Uterus (tissue), 3 donors: ENCODE measurements at regions not wholly inside any gene's neighbourhood (a gene's known extent, or its start where the extent isn't known, plus 50 kb on each side); places are given as distances from the start of the nearest gene placed in this dataset.

Experiments
- DNase-seq, 2 donors: peaks; one replicate each; pipeline ENCODE4 v3.0.0-alpha.2; 2019 to 2020
- H3K27ac ChIP-seq, 2 donors: fragments of 200-600 bp; sonication (generic); 1 replicate in 1 of 2; 2 replicates in 1 of 2; pipeline ENCODE4 v1.5.1; 2016 to 2018
- H3K27me3 ChIP-seq, 2 donors: fragments of 200-600 bp; sonication (generic); one replicate each; pipeline ENCODE4 v1.5.1; 2018 to 2019; ENCODE audit warnings: control low read depth in 1 of 2
- H3K36me3 ChIP-seq, 2 donors: fragments of 200-600 bp; sonication (generic); one replicate each; pipeline ENCODE4 v1.5.1; 2019; ENCODE audit warnings: control low read depth in 1 of 2
- H3K4me1 ChIP-seq, 2 donors: fragments of 200-600 bp; sonication (generic); one replicate each; pipeline ENCODE4 v1.5.1; 2018 to 2019; ENCODE audit warnings: control low read depth in 1 of 2
- H3K4me3 ChIP-seq, 2 donors: fragments of 200-600 bp; sonication (generic); 1 replicate in 1 of 2; 2 replicates in 1 of 2; pipeline ENCODE4 v1.5.1; 2018 to 2019; ENCODE audit warnings: mild to moderate bottlenecking in 1 of 2
- H3K9me3 ChIP-seq, 2 donors: fragments of 200-600 bp; sonication (generic); one replicate each; pipeline ENCODE4 v1.5.1; 2019; ENCODE audit warnings: control low read depth in 1 of 2
- CTCF ChIP-seq, 4 experiments: fragments of 200-600 bp in 2 of 4; fragments of 450-650 bp in 2 of 4; sonication (generic) in 2 of 4; IDR thresholded peaks; one replicate each; pipeline ENCODE4 v1.5.1; 2016 to 2019; ENCODE audit warnings: antibody characterized with exemption in 4 of 4, mild to moderate bottlenecking in 2 of 4, moderate library complexity in 1 of 4
- POLR2A ChIP-seq, 2 donors: fragments of 450-650 bp; IDR thresholded peaks; one replicate each; pipeline ENCODE4 v1.6.1; 2016; ENCODE audit warnings: antibody characterized with exemption in 2 of 2, mild to moderate bottlenecking in 1 of 2, moderate library complexity in 1 of 2
- intact Hi-C: fragments of 100-400 bp; cut with DNase I; formaldehyde crosslinking; loops from one replicate; pipeline ENCODE4 v1.15.1; 2023; ENCODE audit warnings: low total_unique reads
- donor health status: DM: yes; HTN: yes; CAD: no.

- no peak for DNase-seq
- TF ChIP-seq CTCF (IDR thresholded peaks at IDR 0.05) = no peak
- no peak for TF ChIP-seq POLR2A (IDR thresholded peaks at IDR 0.05)
- Histone ChIP-seq H3K4me3 (no peak overlapping the region), H3K27ac (peak overlapping the region in 1 of 2 donors; percentile 20), H3K27me3 (no peaks in the 10 kb centered on the region), H3K9me3 (no peaks in the 10 kb centered on the region), H3K4me1 (no peaks in the 10 kb centered on the region), H3K36me3 (no peaks in the 10 kb centered on the region)
- intact Hi-C loops = no loop called here
Measured at GRCh38 chr18:46407486-46408166, 249.4 kb downstream of the LOXHD1 start.

DNA sequence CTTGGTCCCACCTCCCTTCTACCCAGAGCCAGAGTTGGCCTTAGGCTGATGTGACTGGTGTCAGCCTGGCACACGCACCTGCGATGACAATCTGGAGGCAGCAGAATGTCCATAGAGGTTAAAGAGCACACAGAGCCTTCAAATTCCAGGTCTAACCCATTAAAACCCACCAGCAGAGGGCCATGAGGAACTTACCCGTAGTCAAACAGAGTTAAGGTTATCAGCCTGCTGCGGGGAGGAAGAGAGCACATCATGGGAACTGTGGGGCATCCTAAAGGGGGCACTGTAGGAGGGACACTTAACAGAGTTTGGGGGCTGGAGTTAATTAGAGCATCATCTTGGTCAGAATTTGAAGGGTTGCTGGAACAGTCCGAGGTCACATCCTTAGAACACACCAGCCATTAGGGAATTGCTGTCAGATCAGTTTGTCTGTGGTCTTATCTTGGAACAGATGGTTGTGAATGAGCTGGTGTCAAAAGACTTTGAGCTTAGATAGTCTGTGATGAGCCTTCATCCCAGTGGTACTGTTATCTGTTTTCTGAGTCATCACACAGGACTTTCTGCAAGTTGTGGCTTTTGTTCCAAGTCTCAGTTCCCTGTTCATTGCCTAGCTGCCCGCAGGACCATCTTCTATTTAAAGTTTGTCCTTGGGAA lies 248.6 kb downstream of the LOXHD1 start:
- no peaks in the 10 kb centered on the region for H3K4me1 ChIP-seq
- H3K27me3 ChIP-seq = no peaks in the 10 kb centered on the region
- H3K36me3 ChIP-seq = no peaks in the 10 kb centered on the region
- H3K9me3 ChIP-seq = no peaks in the 10 kb centered on the region
- no peak for DNase-seq
- no peak overlapping the region for H3K27ac ChIP-seq
- TF ChIP-seq CTCF (IDR thresholded peaks at IDR 0.05) (no peak), POLR2A (IDR thresholded peaks at IDR 0.05) (no peak)
- intact Hi-C loops = no loop called here
- H3K4me3 ChIP-seq = no peak overlapping the region

DNA sequence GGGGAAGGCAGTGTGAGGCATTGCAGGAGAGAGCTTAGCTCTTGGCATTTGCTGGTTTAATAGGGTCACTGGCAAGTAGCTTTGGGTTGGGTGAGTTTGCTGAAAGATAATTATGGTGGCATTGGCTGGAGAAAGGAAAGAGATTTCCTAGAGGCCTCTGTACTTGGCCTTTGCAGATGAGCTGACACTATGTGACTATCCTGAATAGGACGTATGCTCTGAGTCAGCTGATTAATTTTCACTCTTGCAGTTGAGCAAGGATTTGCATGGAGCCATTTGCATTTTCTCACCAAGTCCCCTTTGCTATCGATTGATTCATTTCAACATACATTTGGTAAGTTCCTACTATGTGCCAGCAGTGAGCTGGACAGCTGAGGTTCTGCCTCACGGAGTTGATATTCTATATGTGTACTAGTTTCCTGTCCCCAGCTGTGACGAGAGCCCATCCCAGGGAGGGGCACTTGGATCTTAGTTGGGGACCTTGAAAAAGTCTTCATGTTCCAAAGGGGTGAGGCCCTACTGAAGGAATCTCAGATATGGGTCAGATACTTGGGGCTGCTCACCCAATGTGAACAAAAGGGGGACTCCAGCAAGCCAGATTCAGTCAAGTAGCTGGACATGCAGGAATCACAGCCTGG lies 245.7 kb downstream of the LOXHD1 start:
- Histone ChIP-seq H3K27ac (no peak overlapping the region), H3K9me3 (no peaks in the 10 kb centered on the region), H3K4me3 (no peak overlapping the region), H3K36me3 (no peaks in the 10 kb centered on the region), H3K27me3 (no peaks in the 10 kb centered on the region), H3K4me1 (no peaks in the 10 kb centered on the region)
- intact Hi-C loops = no loop called here
- no peak for DNase-seq
- TF ChIP-seq POLR2A (IDR thresholded peaks at IDR 0.05) (no peak), CTCF (IDR thresholded peaks at IDR 0.05) (no peak)

DNA sequence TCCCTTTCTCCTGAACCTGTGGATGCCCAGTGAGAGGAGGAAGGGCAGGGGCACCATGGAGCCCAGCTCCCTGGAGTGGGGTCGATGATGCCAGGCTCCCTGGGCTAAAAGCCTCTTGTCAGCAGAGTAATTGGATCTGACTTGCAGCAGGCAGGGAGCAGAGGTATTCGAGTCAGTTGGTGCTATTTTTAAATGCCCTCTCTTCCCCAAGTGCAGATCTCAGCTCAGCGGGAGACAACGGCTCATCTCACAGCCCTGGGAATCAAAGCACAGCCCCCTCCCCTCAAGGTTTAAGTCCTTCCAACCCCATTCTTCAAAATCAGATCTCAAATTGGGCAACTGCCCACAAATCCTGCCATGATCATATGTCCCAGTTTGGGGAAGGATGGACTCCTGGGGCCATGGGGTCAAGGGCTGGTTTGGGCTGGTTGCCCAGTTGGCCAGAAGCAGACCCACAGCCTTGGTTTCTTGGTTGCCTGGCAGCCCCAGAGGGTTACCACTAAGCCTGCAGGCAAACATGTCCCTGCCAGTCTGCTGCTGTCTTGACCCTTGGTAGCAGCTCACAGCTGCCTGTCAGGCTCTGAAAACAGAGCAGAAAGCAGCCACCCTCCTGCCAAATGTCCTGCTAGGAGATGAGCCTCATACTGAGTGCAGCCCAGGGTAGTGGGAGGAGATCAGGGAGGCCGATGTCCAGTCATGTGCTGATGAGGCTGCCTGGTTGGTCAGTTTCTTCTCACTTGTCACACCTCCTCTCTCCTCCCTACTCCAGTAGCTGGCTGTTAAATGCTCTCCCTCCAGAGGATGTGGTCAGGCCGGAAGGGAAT lies 244.9 kb downstream of the LOXHD1 start:
- Histone ChIP-seq H3K4me3 (no peak overlapping the region), H3K27ac (no peak overlapping the region), H3K36me3 (no peaks in the 10 kb centered on the region), H3K9me3 (no peaks in the 10 kb centered on the region), H3K4me1 (no peaks in the 10 kb centered on the region), H3K27me3 (no peaks in the 10 kb centered on the region)
- TF ChIP-seq CTCF (IDR thresholded peaks at IDR 0.05) = no peak
- TF ChIP-seq POLR2A (IDR thresholded peaks at IDR 0.05) = no peak
- DNase-seq = peak in 1 of 2 donors; percentile 27
- intact Hi-C loops = no loop called here
